ENCODE measurements at regions not wholly inside any gene's neighbourhood (a gene's known extent, or its start where the extent isn't known, plus 50 kb on each side); places are given as distances from the start of the nearest gene placed in this dataset.

GRCh38 chr20:25135031-25135430 is 53.1 kb upstream of the VSX1 start:
- DNase-seq: no peak

GRCh38 chr20:25136056-25136455 is 54.1 kb upstream of the VSX1 start:
- no peak for DNase-seq

GRCh38 chr20:25136643-25137559 is 55.0 kb upstream of the VSX1 start:
- DNase-seq: peak; percentile 73

DNA sequence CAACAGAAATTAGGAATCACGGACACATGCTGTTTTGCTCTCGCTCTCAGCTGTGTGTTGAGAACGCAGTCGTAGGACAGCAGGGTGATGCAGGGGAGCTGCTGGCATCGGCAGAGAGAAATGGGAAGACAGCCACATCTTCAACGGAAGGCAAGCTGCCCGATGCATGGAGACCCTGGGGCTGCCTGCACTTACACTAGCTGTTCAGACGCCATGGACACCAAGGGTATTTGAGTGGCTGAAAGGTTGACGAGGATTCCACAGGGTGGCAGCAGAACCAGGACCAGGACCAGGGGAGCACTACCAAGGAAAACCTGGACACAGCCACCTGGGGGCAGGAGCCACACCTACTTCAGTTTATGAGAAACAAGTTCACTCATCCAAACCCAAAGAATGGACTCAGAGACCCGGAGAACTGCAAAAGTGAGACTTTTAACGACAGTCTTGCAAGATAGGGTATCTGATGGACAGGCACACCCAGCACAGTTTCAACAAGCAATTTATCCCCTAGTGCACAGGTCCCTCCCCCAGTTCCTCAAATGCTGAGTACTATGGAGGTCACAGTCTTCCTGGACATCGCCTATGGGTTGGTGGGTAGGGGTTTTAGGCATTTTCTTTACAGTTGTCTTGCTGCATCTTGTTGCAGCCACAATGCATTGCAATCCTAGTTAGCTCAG is 56.3 kb upstream of the ENTPD6 start:
- no peak for DNase-seq

GRCh38 chr20:25140968-25141367 is 54.5 kb upstream of the ENTPD6 start:
- DNase-seq: no peak

GRCh38 chr20:25142435-25142834 is 53.1 kb upstream of the ENTPD6 start:
- DNase-seq: no peak

GRCh38 chr20:25145131-25145530 is 50.4 kb upstream of the ENTPD6 start:
- DNase-seq: no peak
